Embryonic facial prominence (tissue), 1 donor: ENCODE measurements at regions not wholly inside any gene's neighbourhood (a gene's known extent, or its start where the extent isn't known, plus 50 kb on each side); places are given as distances from the start of the nearest gene placed in this dataset.

ENCODE experiments used
- DNase-seq: peaks from one replicate; pipeline ENCODE4 v3.0.0-alpha.2; 2016; ENCODE audit errors: extremely low spot score

DNA sequence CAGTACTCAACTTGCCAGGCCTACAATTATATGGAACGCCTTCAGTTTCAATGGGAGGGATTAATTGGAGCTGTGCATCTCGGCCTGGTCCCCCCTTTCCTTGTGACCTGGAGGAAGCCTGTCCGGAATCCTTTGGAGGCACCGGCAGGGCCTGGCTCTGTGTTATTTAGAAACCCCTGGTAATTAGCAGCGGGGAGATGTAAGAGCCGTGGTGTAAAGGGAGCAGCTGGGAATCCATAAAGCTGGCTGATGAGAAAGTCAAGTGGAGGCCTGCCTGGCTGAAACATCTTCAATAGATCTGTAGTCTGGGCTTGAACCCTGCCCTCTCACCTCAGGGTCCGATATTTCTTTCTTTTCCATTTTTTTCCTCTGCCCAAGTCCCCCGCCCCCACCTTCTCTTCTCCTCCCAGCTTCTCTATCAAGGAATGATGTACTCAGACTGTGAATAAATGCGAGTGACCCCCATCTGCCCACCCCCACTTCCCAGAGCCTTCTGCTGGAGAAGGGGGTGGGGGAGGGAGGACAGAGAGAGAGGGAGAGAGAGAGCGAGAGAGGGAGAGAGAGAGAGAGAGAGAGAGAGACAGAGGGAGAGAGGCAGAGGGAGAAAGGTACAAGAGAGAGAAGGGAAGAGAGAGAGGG lies 495.5 kb upstream of the ZFHX3 start:
- DNase-seq: no peak

DNA sequence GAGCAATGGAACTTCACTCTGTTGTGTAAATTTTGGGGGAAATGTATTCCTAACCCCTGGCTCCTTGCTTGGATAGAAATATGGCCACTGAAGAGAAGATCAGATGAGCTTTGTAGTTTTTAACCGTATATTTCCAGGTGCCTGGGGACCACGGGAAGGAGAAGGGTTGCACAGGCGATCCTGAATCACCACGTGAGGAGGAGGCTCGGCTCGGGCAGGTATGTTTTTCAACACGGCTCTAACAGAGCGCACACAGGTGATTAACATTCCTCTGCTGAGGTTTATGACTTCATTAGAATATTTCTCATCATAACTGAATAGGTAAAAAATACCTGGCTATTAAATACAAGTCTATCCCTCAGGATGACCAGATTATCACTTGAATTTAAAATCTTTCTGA lies 495.0 kb upstream of the ZFHX3 start:
- no peak for DNase-seq

DNA sequence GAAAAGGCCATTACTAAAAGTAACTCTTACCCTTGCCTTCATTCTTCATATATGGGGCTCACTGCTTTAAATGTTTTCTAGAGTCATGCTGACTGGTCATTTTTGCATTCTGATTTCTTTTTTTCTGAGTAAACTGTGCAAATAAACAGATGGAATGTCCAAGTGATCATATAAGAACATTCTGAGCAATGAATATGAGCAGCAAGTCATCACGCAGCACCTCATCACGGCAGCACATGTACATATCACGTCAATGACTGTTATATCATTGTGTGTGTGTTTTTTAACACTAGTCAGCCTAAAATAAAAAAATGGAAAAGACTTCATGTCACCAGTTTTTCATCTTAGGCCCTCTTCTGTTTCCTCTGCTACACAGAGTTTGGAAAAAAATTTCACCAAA lies 490.0 kb upstream of the ZFHX3 start:
- no peak for DNase-seq

DNA sequence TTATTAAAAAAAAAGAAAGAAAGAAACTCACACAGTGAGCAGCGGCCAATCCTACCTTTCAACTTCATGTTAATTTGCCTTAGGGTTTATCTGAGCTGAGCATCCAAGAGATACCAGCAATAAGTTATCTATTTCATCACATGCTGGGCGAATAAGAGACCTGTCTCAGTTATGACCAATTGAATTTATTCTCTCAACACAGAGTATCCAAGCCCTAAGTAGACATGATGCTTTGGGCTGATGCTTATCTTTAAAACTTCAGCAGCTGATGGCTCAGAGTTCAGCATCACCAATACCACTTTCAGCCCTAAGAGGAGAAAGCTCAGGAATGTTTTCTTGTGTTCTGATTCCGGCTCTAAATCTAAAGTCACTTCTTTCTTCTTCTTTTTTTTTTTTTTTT lies 489.0 kb upstream of the ZFHX3 start:
- DNase-seq: no peak

DNA sequence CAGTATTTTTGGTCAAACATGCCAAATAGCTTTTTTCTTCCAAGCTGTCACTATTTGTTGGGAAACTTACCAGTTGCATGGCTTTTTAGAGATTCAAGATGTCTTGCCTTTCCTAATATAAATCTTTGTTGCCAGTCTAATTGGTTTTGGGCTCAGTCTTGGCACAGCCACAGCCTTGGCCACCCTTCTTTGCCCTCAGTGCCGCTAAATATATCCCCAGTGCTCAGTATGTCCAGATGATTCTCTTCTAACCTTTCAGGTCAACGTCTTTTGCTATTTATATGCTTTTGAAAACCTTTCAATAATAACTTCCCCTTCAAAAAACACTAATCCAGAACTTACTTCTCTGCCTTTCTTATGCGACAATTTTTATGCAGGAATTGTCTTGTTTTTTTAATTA lies 483.1 kb upstream of the ZFHX3 start:
- DNase-seq: no peak

DNA sequence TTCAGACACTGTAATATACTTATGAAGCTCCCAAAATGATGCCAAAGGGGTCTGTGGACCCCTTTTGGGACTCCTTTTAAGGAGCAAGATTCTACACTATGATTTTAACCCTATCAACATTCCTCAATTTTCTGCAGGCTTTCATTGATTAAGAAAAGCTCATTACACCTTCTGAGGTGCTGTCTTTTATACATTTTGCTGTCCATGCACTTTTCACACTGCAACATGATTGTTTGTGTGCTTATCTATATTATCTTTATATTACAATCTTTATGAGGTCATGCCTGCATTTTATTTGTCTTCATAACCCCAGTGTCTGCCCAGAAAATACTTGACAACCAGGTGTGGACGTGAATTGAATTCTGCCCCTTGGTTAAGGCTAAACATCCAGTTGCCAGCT lies 482.6 kb upstream of the ZFHX3 start:
- DNase-seq: no peak

DNA sequence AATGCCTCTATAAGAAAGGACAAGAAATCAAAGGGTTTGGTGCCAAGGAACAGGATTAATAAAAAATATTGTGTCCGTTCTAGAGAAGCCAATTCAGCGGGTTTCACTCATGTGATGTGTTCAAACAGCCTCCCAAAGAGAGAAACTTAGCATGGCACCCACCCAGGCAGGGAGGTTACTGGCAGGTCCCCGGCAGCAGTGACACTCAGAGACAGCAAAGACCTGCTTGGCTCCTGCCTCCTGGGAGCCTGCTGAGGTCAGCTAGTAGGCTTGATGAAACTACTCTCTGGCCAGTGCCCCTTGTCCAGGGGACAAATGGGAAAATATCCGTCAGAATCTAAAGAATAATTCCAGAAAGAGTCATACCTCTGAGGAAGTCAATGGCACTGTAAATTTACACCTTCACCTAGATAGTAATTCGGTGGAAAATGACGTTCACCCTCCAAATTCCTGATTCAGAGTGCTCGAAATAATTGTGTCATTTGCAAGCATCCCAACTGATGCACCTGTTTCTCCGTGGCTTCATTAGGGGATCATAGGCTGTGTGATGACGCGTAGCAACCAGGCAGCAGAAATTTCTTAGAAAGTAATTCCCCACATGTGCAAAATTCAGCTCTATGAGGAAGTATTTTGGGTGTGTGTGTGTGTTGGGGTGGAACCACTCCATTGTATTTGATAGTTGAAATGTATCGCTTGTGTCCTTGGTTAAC lies 481.5 kb upstream of the ZFHX3 start:
- DNase-seq: no peak

DNA sequence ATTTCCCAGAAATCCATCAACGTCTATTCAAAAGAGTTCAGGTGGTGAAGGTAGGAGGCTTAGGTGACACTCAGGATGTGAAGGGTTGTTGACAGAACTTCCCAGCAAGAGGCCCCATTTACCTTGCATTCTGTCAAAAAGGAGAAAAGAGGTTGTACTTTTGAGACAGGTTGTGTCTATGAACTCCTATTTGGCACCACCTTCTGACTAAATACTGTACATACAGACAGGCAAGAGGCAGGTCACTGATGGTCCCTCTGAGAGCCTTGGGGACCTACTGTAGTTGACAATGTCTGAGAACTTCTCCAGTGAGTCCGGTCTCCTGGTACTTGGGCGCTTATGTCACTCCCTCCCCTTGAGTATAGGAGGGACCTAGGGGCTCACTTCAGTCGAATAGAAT lies 479.3 kb upstream of the ZFHX3 start:
- DNase-seq: no peak

DNA sequence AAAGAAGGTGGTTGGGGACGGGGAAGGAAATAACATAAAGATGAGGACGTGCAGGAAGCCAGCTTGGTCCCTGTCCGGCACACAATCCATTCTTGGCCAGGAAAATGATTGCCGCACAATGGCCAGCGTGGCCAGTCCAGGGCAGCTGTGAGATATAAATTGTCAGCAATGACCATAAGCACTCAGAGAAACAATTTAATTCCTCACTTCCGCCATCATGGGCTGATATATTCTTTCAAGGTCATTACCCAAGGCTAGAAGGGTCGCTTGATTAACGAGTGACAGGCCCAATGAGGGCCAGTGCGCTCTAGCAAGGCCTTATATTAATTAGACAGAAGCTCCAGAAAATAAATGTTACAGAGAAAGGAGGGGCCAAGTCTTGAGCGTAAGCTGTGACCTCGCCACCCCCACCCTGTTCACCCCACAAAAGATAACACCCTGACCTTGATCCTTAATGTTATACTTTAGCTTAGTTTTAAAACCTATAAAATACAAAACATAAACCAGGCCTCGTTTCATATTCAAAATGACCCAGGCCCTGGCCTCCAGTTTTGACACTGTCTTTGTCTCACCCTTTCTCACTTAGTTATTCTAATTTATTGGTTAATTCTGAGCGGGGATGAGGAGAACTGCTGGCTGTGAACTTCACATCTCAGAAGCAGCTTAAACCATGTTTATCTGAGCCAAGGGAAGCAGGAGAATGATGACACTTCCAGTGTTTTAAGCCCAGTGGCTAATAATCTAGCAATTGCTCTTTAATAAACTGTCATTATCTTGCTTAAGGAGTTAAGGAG lies 478.3 kb upstream of the ZFHX3 start:
- DNase-seq: no peak

DNA sequence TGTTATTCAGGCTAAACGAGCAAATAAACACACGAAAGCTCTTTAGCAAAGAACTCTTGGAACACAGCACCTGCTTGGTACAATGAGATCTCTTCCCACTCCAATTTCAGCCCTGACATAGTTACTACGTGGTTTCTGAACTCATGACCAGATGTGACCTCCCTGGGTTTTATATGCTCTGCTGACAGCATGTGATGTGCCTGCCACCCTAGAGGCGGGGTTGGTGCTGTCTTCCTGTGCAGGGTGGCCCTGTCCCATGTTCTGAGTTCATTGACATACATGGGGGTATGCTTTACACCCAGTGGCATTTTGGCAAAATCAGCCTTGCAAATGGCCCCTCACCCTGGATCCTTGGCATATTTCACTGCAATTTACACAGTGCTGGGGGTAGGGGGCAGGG lies 475.3 kb upstream of the ZFHX3 start:
- DNase-seq: no peak

DNA sequence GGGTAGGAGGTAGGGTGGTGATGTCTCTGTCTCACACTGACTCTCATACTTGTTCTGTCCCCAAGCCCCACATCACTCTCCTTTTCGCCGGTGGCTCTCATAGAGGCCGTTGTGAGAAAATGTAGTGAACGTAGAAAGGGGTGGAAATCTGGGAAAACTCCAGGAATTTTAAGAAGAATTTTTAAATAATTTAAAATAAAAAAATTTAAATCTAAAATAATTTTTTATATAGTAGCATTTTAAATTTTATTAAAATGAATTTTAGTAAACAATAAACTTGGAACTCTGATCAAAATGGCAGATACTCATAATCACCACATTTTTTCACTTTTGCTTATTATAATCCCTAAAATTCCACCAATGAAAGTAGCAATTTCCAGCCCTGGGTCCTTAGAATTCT lies 473.6 kb upstream of the ZFHX3 start:
- DNase-seq: no peak

DNA sequence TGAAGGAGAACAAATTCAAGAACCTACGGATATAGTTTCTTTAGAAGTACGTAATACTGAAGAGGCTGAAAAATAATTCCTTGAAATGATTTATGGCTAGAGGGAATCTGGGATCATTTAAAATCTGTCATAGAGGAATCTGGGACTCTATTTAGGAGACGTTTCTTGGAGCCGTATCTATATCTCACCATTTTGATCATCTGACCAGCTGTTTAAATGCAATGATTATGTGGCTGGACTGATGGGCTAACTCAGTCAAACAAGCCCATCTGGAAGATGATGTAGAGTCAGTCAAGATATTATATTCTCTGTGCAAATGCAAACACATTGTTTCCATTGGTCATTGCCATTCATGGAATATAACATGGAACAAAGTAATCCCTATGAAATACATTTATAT lies 467.7 kb upstream of the ZFHX3 start:
- no peak for DNase-seq

DNA sequence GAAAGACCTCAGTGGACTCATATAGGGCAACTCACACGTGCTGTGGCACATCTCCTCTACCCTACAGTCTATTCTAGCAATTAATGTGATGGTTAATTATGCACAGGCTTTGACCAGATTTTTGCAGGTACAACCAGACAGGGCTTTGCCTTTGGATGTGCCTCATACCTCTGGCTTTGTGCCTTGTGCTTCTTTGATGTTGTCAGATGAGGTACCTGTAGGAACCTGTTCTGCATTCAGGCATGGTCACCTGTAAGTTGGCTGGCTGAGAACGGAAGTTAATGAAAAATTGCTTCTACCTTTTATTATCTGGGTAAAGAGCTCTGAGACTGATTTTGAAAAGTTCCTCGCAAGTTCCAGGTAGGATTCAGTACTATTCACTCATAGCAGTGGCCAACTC lies 462.9 kb upstream of the ZFHX3 start:
- DNase-seq: no peak

DNA sequence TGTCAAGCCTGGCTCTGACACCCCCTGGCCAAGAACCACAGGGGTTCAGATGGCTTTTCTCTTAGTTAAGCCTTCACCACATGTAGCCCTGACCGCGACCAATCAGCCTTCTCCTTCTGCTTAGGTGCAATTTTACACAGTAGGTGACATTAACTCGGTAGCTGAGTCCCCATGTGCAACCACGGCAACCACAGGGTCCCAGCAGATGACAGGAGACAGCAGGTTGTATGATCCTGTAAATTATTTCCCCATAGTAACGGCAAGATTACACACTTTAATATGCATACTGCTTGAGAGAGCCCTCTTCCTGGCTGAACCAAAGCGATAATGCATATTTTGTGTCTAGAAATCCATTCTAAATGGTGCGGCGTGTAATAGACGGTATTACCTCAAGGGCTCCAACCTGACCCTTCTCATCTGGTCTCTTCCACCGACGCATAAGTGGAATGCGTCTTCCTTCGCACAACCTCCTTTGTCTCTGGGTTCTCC lies 458.7 kb upstream of the ZFHX3 start:
- no peak for DNase-seq

DNA sequence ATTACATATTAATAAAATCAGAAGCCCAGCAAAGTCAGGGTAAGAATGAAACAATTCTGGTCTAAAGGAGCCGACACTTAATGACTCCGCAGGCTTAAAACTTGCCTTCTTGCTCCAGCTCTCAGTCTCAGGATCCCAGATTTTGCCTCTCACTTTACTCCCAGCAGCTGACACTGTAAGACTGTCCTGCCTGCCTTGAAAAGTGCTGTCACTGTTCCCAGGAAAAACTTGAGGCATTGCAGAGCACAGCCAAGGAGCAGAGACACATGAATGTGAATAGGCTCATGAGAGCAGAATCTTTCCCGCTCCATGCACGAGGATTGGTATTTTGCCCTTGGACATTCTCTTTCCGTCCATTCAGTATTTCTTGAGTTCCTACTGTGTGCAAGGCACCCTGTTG lies 457.6 kb upstream of the ZFHX3 start:
- no peak for DNase-seq

DNA sequence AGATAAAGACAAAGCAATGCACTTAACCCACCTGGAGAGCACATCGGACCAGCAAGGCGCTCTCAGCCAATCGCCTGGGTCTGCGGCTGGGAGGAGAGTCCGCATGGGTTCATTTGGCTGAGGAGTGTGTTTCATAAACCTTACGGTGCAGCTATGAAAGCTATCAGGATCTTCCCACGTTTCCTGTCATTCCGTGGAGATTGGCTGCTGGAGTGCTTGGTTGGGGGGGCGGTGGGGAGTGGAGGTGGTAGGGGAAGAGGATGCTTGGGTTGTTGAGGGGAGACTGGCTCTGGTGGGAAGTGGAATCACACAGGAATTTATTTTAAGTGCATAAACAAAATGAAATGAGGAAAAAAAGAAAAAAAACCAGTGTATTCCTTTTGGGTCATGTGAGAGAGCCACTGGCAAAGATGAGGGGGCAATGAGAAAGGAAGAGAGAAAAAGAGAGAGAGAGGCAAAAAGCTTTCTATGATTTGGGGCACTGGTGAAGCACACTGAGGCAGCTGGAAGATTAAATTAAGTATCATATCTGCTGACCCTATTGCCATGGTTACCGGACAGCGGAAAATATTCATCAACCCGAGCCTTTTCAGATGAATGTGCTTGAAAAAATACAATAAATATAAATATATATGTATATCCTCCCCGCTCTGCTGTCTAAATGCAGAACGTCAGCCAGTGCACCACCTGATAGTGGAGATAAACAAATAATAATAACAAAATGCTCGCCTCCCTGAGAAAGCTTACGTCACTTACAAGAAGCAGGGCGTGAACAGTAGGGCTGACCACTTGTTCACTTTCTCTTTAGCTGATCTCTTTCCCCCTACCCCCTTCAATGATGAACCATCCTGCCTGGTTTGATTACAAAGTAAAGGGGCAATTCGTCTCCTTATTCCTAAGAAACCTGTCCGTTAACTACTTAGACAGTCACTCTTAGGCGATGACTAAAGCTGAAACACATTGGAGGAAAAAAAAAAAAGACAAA lies 457.0 kb upstream of the ZFHX3 start:
- no peak for DNase-seq

DNA sequence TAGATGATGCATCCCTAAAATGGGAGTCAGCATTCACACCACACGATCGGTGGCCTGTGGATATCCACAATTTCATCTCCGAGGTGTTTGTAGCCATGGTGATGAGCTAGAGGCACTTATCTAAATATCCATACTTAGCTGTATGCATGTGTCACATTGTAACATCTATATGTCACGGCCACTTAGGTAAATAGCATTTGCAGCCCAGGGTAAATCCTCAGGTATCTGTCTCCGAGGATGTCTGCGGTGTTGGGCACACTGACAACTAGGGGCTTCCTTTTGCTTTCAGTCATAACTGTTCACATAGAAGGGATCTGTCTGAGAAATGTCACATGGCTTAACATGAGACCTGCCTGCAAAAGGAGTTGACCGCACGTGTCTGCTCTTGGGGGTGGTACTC lies 455.2 kb upstream of the ZFHX3 start:
- no peak for DNase-seq

DNA sequence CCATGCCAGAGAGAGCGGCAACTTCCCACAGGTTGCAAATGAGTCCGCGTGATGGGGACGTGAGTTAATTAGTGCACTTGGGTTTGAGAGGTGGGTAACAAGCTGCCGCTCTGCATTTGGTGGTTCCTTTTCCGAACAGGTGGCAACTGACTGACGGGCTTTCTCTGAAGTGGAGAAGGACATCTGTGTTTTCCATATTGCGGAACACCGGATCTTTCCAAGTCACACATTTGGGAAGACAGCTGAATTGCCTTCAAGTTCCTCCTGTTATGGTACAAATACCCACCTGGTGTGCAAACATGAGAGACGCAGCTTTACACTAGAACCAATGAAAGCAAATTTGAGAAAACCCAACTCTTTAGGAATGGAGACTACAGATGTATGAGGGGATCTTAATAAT lies 451.3 kb upstream of the ZFHX3 start:
- no peak for DNase-seq

DNA sequence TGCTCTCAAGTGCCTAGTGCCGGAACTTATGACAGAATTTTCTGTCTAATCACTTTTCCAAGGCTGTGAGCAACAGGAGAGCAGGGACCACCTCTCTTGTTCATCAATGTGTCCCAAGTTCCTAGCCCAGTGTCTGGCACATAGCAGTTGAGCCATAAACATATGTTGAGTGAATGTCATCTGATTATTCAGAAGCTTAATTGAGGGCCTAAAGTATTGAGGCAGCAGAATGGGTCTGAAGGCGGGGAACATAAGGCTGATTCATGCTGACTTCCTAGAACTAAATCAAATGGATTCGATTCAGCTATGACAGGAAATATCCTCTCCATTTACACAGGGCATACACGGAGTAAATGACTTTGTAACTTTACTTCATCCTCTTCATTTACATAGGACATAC lies 438.0 kb upstream of the ZFHX3 start:
- no peak for DNase-seq

DNA sequence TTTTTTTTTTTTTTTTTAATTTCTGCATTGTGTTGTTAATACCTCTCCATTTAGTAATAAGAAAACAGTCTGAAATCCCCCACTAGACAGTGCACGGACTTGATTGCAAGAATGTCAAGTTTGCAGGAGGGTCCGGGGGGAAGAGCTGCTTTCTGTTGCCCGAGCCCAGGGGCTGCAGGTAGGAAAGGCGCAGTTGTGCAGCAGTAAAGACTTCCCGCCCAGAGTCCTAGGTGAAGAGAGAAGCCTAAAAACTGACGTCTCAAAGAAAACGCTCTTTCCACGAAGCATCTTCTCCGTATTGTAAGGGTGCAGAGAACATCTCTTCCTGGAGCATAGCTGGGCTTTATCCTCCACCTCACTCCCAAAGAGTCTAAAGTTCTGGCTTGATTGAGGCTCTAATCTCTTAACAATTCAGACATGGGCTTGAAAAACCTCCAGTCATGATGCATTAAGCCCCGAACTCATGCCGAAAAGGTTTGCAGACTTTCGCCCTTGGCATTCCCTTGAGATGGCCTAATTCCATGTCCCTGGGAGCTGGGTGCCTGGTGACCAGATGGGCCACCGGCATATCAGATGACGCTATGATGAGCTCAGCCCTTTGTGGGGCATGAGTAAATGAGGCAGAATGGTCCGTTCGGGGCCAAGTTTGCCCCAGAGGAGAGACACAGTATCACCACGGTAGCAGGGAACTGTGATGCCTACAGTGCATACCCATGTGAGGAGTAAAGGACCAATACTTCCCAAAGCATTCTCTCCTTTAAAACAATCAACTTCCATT lies 436.2 kb upstream of the ZFHX3 start:
- no peak for DNase-seq
